HCT116 (cell line): ENCODE measurements at regions not wholly inside any gene's neighbourhood (a gene's known extent, or its start where the extent isn't known, plus 50 kb on each side); places are given as distances from the start of the nearest gene placed in this dataset.

Source experiments
- ATAC-seq: fragments of 200-7000 bp; cut with Tn5 transposase; 2 replicates; pipeline ENCODE4 v1.9.1; 2020; ENCODE audit warnings: mild to moderate bottlenecking, moderate library complexity
- BruUV-seq: library from RNA; stranded (reverse); fragments of 400-500 nt; replicated peaks from 2 replicates; lab custom pipeline; 2021; lab: Mats Ljungman, UMichigan
- CTCF ChIA-PET: fragments of 300-600 bp; sonication (Branson Sonifier 250); formaldehyde crosslinking; loops from one replicate; lab custom pipeline; 2021; ENCODE audit warnings: antibody characterized with exemption; lab: Charles Lee
- POLR2A ChIA-PET: fragments of 300-600, 350-600 bp; sonication (Branson Sonifier 250); formaldehyde crosslinking; loops from one replicate; lab custom pipeline; 2021; ENCODE audit warnings: antibody characterized with exemption; lab: Charles Lee
- RAD21 ChIA-PET, 2 experiments: fragments of 300-600 bp; sonication (Branson Sonifier 250); formaldehyde crosslinking; loops; one replicate each; lab custom pipeline; 2023; ENCODE audit warnings: low total read pairs in 2 of 2; ENCODE audit not compliant: uncharacterized antibody in 2 of 2, unreplicated experiment in 2 of 2, low non-redundant PET in 1 of 2; lab: Charles Lee
- DNase-seq: peaks from one replicate; pipeline ENCODE4 v3.0.0-alpha.2; 2010; ENCODE audit warnings: low read depth, low spot score
- H2AFZ ChIP-seq: fragments of 200-600 bp; shearing (Covaris generic), sonication (generic); 2 replicates; pipeline ENCODE4 v1.6.1; 2017; ENCODE audit warnings: low read depth, mixed run types, mixed read lengths, antibody characterized with exemption, low read length; ENCODE audit not compliant: poor library complexity, severe bottlenecking
- H3K27ac ChIP-seq: 2 replicates; pipeline ENCODE4 v1.5.1; 2012; ENCODE audit warnings: low read depth, low read length
- H3K27me3 ChIP-seq: fragments of 200-600 bp; sonication (generic); 2 replicates; pipeline ENCODE4 v1.6.1; 2016; ENCODE audit warnings: mixed run types, low read length, mixed read lengths; ENCODE audit not compliant: insufficient read depth
- H3K36me3 ChIP-seq, 2 experiments: fragments of 200-500 bp in 1 of 2; fragments of 200-600 bp in 1 of 2; sonication (Bioruptor generic) in 1 of 2; sonication (generic) in 1 of 2; 2 replicates each; pipeline versions ENCODE4 v1.5.1 to v1.6.1; 2014 to 2016; ENCODE audit warnings: low read length in 2 of 2, inconsistent platforms in 1 of 2, mixed read lengths in 1 of 2, mixed run types in 1 of 2; ENCODE audit not compliant: insufficient read depth in 2 of 2, control insufficient read depth in 1 of 2
- H3K4me1 ChIP-seq, 2 experiments: fragments of 200-600 bp in 1 of 2; sonication (generic) in 1 of 2; 2 replicates each; pipeline versions ENCODE4 v1.5.1 to v1.6.1; 2012 to 2017; ENCODE audit warnings: low read length in 2 of 2, inconsistent platforms in 1 of 2, mild to moderate bottlenecking in 1 of 2, mixed read lengths in 1 of 2, mixed run types in 1 of 2, moderate library complexity in 1 of 2; ENCODE audit not compliant: insufficient read depth in 2 of 2, control insufficient read depth in 1 of 2
- H3K4me2 ChIP-seq: fragments of 200-600 bp; sonication (generic); 2 replicates; pipeline ENCODE4 v1.6.1; 2017; ENCODE audit warnings: mixed run types, low read length, mixed read lengths
- H3K4me3 ChIP-seq, 2 experiments: fragments of 200-600 bp in 1 of 2; sonication (generic) in 1 of 2; replicated peaks in 1 of 2; 2 replicates each; pipeline ENCODE4 v1.5.1; 2011 to 2016; ENCODE audit warnings: low read length in 2 of 2, control low read depth in 1 of 2, low read depth in 1 of 2, mild to moderate bottlenecking in 1 of 2, mixed read lengths in 1 of 2, mixed run types in 1 of 2
- H3K79me2 ChIP-seq: fragments of 200-600 bp; sonication (generic); 2 replicates; pipeline ENCODE4 v1.6.1; 2017; ENCODE audit warnings: mild to moderate bottlenecking, mixed run types, low read length, moderate library complexity, mixed read lengths; ENCODE audit not compliant: insufficient read depth
- H3K9ac ChIP-seq: fragments of 200-600 bp; sonication (generic); 2 replicates; pipeline ENCODE4 v1.6.1; 2016; ENCODE audit warnings: low read length, mixed read lengths
- H3K9me2 ChIP-seq: fragments of 200-600 bp; sonication (generic), shearing (Covaris generic); 2 replicates; pipeline ENCODE4 v1.6.1; 2017; ENCODE audit warnings: mixed run types, mild to moderate bottlenecking, moderate library complexity; ENCODE audit not compliant: insufficient read depth
- H3K9me3 ChIP-seq, 2 experiments: fragments of 200-500 bp in 1 of 2; fragments of 200-600 bp in 1 of 2; sonication (Bioruptor generic) in 1 of 2; sonication (generic) in 1 of 2; 2 replicates each; pipeline ENCODE4 v1.6.1; 2014 to 2017; ENCODE audit warnings: low read length in 2 of 2, mixed read lengths in 2 of 2, inconsistent platforms in 1 of 2, low read depth in 1 of 2, mild to moderate bottlenecking in 1 of 2, mixed run types in 1 of 2, moderate library complexity in 1 of 2; ENCODE audit not compliant: control insufficient read depth in 1 of 2, insufficient read depth in 1 of 2
- H4K20me1 ChIP-seq: fragments of 200-600 bp; sonication (generic), shearing (Covaris generic); 2 replicates; pipeline ENCODE4 v1.6.1; 2017; ENCODE audit warnings: mixed run types, mild to moderate bottlenecking, moderate library complexity; ENCODE audit not compliant: insufficient read depth
- CBX3 ChIP-seq: IDR thresholded peaks from 2 replicates; pipeline ENCODE4 v1.6.1; 2012; ENCODE audit warnings: low read depth
- CEBPB ChIP-seq: IDR thresholded peaks from 2 replicates; pipeline ENCODE4 v1.6.1; 2012; ENCODE audit warnings: low read depth
- EGR1 ChIP-seq: IDR thresholded peaks from 2 replicates; pipeline ENCODE4 v1.6.1; 2012; ENCODE audit warnings: low read depth
- ELF1 ChIP-seq: IDR thresholded peaks from 2 replicates; pipeline ENCODE4 v1.6.1; 2012; ENCODE audit warnings: low read depth, borderline replicate concordance
- EZH2 ChIP-seq: fragments of 200-600 bp; sonication (generic); IDR thresholded peaks from 2 replicates; pipeline ENCODE4 v1.6.1; 2017; ENCODE audit warnings: antibody characterized with exemption, mixed run types
- EZH2phosphoT487 ChIP-seq: fragments of 200-600 bp; IDR thresholded peaks from 2 replicates; pipeline ENCODE4 v1.6.1; 2018; ENCODE audit warnings: antibody characterized with exemption, borderline replicate concordance
- FOSL1 ChIP-seq: IDR thresholded peaks from 2 replicates; pipeline ENCODE4 v1.6.1; 2012; ENCODE audit warnings: low read depth
- JUND ChIP-seq: IDR thresholded peaks from 2 replicates; pipeline ENCODE4 v1.6.1; 2012
- POLR2A ChIP-seq: IDR thresholded peaks from 2 replicates; pipeline ENCODE4 v1.7.0; 2011; ENCODE audit warnings: borderline replicate concordance; ENCODE audit not compliant: insufficient read depth, insufficient read length; ENCODE audit errors: extremely low read depth
- POLR2AphosphoS5 ChIP-seq: IDR thresholded peaks from 2 replicates; pipeline ENCODE4 v1.6.1; 2011; ENCODE audit warnings: mild to moderate bottlenecking, low read depth, low read length, moderate library complexity
- RAD21 ChIP-seq: IDR thresholded peaks from 2 replicates; pipeline ENCODE4 v1.6.1; 2012; ENCODE audit warnings: low read depth, mild to moderate bottlenecking
- SIN3A ChIP-seq: IDR thresholded peaks from 2 replicates; pipeline ENCODE4 v1.6.1; 2012; ENCODE audit warnings: low read depth
- SP1 ChIP-seq: IDR thresholded peaks from 2 replicates; pipeline ENCODE4 v1.6.1; 2012; ENCODE audit warnings: low read depth
- SRF ChIP-seq: IDR thresholded peaks from 2 replicates; pipeline ENCODE4 v1.6.1; 2012; ENCODE audit warnings: low read depth
- TCF7L2 ChIP-seq: IDR thresholded peaks from 2 replicates; pipeline ENCODE4 v1.7.0; 2011; ENCODE audit warnings: borderline replicate concordance, inconsistent platforms; ENCODE audit not compliant: insufficient read depth, insufficient read length; ENCODE audit errors: extremely low read depth
- YY1 ChIP-seq: IDR thresholded peaks from 2 replicates; pipeline ENCODE4 v1.6.1; 2011; ENCODE audit warnings: low read length, low read depth, moderate library complexity, mild to moderate bottlenecking; ENCODE audit not compliant: insufficient replicate concordance; ENCODE audit errors: extremely low read depth
- ZFX ChIP-seq: fragments of 450-650 bp; IDR thresholded peaks from 2 replicates; pipeline ENCODE4 v1.6.1; 2017
- intact Hi-C: fragments of 100-400 bp; cut with micrococcal nuclease; formaldehyde crosslinking; loops from 2 replicates; pipeline ENCODE4 v1.10.0; 2022
- TF ChIP-seq, protein P1 (sequence below): IDR thresholded peaks from 2 replicates; pipeline ENCODE4 v1.6.1; 2012; ENCODE audit warnings: low read depth
- TF ChIP-seq, protein P2 (sequence below): IDR thresholded peaks from 2 replicates; pipeline ENCODE4 v1.6.1; 2012

DNA sequence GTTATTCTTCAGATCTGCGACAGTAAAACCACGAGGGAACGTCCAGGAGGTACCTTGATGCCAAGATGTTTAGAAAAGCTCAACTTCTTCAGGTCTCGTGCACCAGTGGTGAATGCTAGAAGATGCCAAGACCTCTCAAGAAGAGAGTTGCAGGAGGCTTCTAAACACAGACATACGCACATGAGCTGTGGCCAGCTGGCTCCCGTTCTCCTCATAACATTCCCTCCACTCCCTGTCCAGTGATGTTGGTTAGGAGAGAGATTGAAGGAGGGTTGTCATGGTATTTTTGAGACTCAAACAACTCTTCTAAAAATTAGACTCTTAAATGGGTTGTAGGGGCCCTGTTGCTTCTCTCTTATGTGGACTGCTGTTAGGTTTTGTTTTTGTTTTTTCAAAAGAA lies 184.3 kb downstream of the QDPR start:
- Histone ChIP-seq H3K9me3 (no peaks in the 10 kb centered on the region), H3K4me2 (no peak overlapping the region), H3K4me1 (peaks cover 9 to 15% of the 10 kb centered on the region in 2 experiments), H3K27ac (no peak overlapping the region), H3K79me2 (no peaks in the 10 kb centered on the region), H4K20me1 (no peaks in the 10 kb centered on the region), H3K36me3 (no peaks in the 10 kb centered on the region), H3K9me2 (no peaks in the 10 kb centered on the region), H2AFZ (no peak overlapping the region), H3K9ac (no peak overlapping the region), H3K27me3 (no peaks in the 10 kb centered on the region), H3K4me3 (no peak overlapping the region)
- no peak for DNase-seq
- intact Hi-C loops, result loop anchor here (10.0 kb wide), 1 partner anchor 883 kb away; no protein-coding TSS in a partner anchor
- BruUV-seq, result no TSS peak
- CTCF ChIA-PET, result interaction anchor here (1.7 to 2.0 kb wide), 2 partner anchors 120 to 411 kb away, joined by 6 to 13 read pairs; no protein-coding TSS in a partner anchor
- RAD21 ChIA-PET, result no interaction called here
- no peak for ATAC-seq
- POLR2A ChIA-PET, result no interaction called here
- TF ChIP-seq CEBPB (no peak), CBX3 (no peak), SIN3A (no peak)

DNA sequence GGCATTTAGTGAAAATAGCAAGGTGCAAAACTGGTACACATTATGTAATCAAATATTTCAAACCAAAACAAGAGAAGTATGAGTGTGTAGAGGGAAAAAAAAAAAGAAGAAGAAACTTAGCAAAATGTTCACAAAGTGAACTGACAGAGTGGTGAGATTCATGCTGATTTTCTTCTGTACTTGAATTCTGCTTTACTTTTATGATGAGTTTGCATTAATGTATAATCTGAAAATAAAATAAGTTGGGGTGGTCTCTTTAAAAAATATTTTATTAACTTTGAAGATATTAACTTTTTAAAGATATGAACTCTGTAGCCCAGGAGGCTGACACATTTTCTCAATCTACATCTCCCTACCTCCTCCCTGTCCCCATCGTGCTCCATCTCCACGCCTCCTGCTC lies 185.1 kb downstream of the QDPR start:
- no peaks in the 10 kb centered on the region for H3K9me3 ChIP-seq
- H3K27me3 ChIP-seq, result no peaks in the 10 kb centered on the region
- H3K4me2 ChIP-seq, result no peak overlapping the region
- no peak overlapping the region for H3K9ac ChIP-seq
- H3K36me3 ChIP-seq, result no peaks in the 10 kb centered on the region
- ChIA-PET POLR2A (no interaction called here), CTCF (no interaction called here), RAD21 (no interaction called here)
- peaks cover 9 to 15% of the 10 kb centered on the region in 2 experiments for H3K4me1 ChIP-seq
- intact Hi-C loops, result loop anchor here (10.0 kb wide), 1 partner anchor 882 kb away; no protein-coding TSS in a partner anchor
- no peak for ATAC-seq
- no peak for DNase-seq
- H2AFZ ChIP-seq, result no peak overlapping the region
- no peaks in the 10 kb centered on the region for H4K20me1 ChIP-seq
- H3K4me3 ChIP-seq, result no peak overlapping the region
- no peak overlapping the region for H3K27ac ChIP-seq
- H3K79me2 ChIP-seq, result no peaks in the 10 kb centered on the region
- H3K9me2 ChIP-seq, result no peaks in the 10 kb centered on the region
- BruUV-seq, result no TSS peak
- TF ChIP-seq SP1 (no peak), TCF7L2 (no peak), SIN3A (no peak), JUND (no peak), EGR1 (no peak), ZFX (no peak), SRF (no peak), POLR2AphosphoS5 (no peak), FOSL1 (no peak), POLR2A (no peak), ELF1 (no peak), EZH2 (no peak), RAD21 (no peak), YY1 (no peak), CBX3 (no peak), EZH2phosphoT487 (no peak)
- TF ChIP-seq, protein P1, sequence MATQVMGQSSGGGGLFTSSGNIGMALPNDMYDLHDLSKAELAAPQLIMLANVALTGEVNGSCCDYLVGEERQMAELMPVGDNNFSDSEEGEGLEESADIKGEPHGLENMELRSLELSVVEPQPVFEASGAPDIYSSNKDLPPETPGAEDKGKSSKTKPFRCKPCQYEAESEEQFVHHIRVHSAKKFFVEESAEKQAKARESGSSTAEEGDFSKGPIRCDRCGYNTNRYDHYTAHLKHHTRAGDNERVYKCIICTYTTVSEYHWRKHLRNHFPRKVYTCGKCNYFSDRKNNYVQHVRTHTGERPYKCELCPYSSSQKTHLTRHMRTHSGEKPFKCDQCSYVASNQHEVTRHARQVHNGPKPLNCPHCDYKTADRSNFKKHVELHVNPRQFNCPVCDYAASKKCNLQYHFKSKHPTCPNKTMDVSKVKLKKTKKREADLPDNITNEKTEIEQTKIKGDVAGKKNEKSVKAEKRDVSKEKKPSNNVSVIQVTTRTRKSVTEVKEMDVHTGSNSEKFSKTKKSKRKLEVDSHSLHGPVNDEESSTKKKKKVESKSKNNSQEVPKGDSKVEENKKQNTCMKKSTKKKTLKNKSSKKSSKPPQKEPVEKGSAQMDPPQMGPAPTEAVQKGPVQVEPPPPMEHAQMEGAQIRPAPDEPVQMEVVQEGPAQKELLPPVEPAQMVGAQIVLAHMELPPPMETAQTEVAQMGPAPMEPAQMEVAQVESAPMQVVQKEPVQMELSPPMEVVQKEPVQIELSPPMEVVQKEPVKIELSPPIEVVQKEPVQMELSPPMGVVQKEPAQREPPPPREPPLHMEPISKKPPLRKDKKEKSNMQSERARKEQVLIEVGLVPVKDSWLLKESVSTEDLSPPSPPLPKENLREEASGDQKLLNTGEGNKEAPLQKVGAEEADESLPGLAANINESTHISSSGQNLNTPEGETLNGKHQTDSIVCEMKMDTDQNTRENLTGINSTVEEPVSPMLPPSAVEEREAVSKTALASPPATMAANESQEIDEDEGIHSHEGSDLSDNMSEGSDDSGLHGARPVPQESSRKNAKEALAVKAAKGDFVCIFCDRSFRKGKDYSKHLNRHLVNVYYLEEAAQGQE, result no peak
- TF ChIP-seq, protein P2, sequence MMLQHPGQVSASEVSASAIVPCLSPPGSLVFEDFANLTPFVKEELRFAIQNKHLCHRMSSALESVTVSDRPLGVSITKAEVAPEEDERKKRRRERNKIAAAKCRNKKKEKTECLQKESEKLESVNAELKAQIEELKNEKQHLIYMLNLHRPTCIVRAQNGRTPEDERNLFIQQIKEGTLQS, result no peak
